T-helper 2 cell treated with Interferon-gamma antibody and Interleukin-4, amounts not matched to agents 5 μg/mL and 100 μg/mL, for 36 hours (primary cell): ENCODE measurements at regions not wholly inside any gene's neighbourhood (a gene's known extent, or its start where the extent isn't known, plus 50 kb on each side); places are given as distances from the start of the nearest gene placed in this dataset.

Experiments
- DNase-seq: peaks from one replicate; pipeline ENCODE4 v3.0.0; 2021; ENCODE audit warnings: low spot score
- H3K27ac Mint-ChIP-seq: one replicate; pipeline ENCODE4 v1.8.0; 2021; ENCODE audit warnings: mild to moderate bottlenecking, mixed read lengths
- H3K27me3 Mint-ChIP-seq: one replicate; pipeline ENCODE4 v1.8.0; 2021; ENCODE audit warnings: low read depth, mixed read lengths
- H3K36me3 Mint-ChIP-seq: one replicate; pipeline ENCODE4 v1.8.0; 2021; ENCODE audit warnings: low read depth, mixed read lengths
- H3K4me1 Mint-ChIP-seq: one replicate; pipeline ENCODE4 v1.8.0; 2021; ENCODE audit warnings: low read depth, mixed read lengths
- H3K4me3 Mint-ChIP-seq: one replicate; pipeline ENCODE4 v1.8.0; 2022; ENCODE audit warnings: mild to moderate bottlenecking, moderate library complexity, mixed read lengths
- H3K9me3 Mint-ChIP-seq: one replicate; pipeline ENCODE4 v1.8.0; 2021; ENCODE audit warnings: mixed read lengths

- no peak overlapping the region for H3K27ac Mint-ChIP-seq
- DNase-seq, result no peak
- H3K4me3 Mint-ChIP-seq, result no peak overlapping the region
- no peaks in the 10 kb centered on the region for H3K9me3 Mint-ChIP-seq
- no peaks in the 10 kb centered on the region for H3K36me3 Mint-ChIP-seq
- no peaks in the 10 kb centered on the region for H3K4me1 Mint-ChIP-seq
- peaks cover 14% of the 10 kb centered on the region for H3K27me3 Mint-ChIP-seq
These were observed 290.9 kb downstream of the CDC5L start for GRCh38 chr6:44678252-44678935.

GRCh38 chr6:44679438-44680201 lies 292.1 kb downstream of the CDC5L start:
- Mint-ChIP-seq H3K4me3 (no peak overlapping the region), H3K27me3 (peaks cover 7% of the 10 kb centered on the region), H3K27ac (no peak overlapping the region), H3K4me1 (no peaks in the 10 kb centered on the region), H3K36me3 (no peaks in the 10 kb centered on the region), H3K9me3 (no peaks in the 10 kb centered on the region)
- no peak for DNase-seq

DNA sequence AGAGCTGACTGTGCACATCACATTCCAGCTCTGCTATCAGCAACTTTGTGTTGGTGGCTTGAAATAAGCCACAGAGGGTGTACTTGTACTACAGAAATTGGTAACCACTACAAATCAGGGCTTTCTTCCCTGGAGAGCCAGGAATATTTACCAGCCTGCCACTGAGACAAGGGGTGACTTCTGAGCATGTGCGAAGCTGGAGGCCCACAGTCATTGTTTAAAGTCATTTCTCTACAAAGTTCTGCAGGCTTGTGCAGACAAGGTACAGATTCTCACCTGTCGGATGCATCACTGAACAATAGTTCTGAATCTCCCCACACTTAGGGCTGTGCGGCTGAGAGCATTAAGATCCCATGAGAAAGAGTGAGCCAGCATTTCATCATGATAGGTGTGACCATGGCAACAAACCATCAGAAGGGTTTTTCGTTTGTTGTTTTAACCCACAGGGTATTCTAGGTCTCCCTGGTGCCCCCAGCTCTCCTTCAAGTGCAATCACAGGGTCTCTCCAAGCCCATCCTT lies 292.8 kb downstream of the CDC5L start:
- Mint-ChIP-seq H3K4me3 (no peak overlapping the region), H3K9me3 (no peaks in the 10 kb centered on the region), H3K27ac (no peak overlapping the region), H3K4me1 (no peaks in the 10 kb centered on the region), H3K27me3 (peaks cover 4% of the 10 kb centered on the region), H3K36me3 (no peaks in the 10 kb centered on the region)
- DNase-seq, result no peak

GRCh38 chr6:44681761-44682160 lies 294.3 kb downstream of the CDC5L start:
- Mint-ChIP-seq H3K4me1 (no peaks in the 10 kb centered on the region), H3K36me3 (no peaks in the 10 kb centered on the region)

GRCh38 chr6:44682280-44682679 lies 294.8 kb downstream of the CDC5L start:
- Mint-ChIP-seq H3K4me3 (no peak overlapping the region), H3K4me1 (no peaks in the 10 kb centered on the region), H3K27ac (no peak overlapping the region), H3K9me3 (peaks cover 4% of the 10 kb centered on the region), H3K27me3 (peaks cover 2% of the 10 kb centered on the region), H3K36me3 (no peaks in the 10 kb centered on the region)
- DNase-seq, result no peak

More at GRCh38 chr6:44681761-44682160, 294.3 kb downstream of the CDC5L start:
- Mint-ChIP-seq H3K9me3 (no peaks in the 10 kb centered on the region), H3K27ac (no peak overlapping the region), H3K27me3 (peaks cover 2% of the 10 kb centered on the region), H3K4me3 (no peak overlapping the region)
- DNase-seq, result no peak

GRCh38 chr6:44682987-44683779 lies 295.7 kb downstream of the CDC5L start:
- no peak overlapping the region for H3K4me3 Mint-ChIP-seq
- H3K27me3 Mint-ChIP-seq, result peaks cover 2% of the 10 kb centered on the region
- H3K27ac Mint-ChIP-seq, result no peak overlapping the region
- no peaks in the 10 kb centered on the region for H3K4me1 Mint-ChIP-seq
- H3K9me3 Mint-ChIP-seq, result peaks cover 6% of the 10 kb centered on the region
- H3K36me3 Mint-ChIP-seq, result no peaks in the 10 kb centered on the region
- DNase-seq, result no peak

DNA sequence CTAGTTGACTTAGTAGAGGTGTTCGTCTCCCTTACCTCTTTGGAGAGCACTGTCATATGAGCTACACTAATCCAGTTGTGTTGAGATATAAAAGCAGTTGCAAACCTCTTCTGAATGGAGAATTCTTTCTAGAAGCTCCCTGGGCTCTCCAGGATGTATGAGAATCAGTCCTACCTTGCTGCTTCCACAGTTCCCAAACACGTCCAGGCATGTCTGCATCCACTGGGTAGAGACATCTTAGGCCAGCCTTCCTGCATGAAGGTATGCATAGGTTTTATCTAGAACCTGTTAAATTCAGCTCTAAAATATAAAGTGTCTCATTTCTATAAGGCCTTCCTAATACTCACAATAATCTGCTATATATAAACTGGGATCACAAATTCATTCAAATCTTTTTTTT lies 297.7 kb downstream of the CDC5L start:
- Mint-ChIP-seq H3K4me3 (no peak overlapping the region), H3K27me3 (no peaks in the 10 kb centered on the region), H3K4me1 (no peaks in the 10 kb centered on the region), H3K36me3 (no peaks in the 10 kb centered on the region), H3K27ac (no peak overlapping the region), H3K9me3 (peaks cover 17% of the 10 kb centered on the region)
- DNase-seq, result no peak

DNA sequence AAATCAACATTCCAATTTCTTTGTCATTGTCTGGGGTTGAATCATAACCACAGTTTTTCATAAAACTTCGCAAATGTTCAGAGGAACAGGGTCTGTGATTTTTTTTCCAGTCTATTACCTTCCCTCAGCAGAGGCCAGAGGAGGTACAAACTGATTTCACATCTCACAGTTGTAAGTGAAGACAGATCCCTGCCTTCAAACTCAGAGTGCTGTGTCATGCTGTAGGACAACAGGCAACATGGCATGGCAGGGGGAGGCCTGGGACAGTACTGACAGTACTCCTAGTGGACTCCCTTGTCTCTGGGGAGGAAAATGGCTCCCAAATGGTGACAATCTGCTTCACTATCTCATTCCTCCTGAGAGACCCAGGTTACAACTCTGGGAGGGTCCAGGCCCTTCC lies 308.6 kb downstream of the CDC5L start:
- H3K9me3 Mint-ChIP-seq, result peaks cover 4% of the 10 kb centered on the region
- H3K27ac Mint-ChIP-seq, result no peak overlapping the region
- no peak overlapping the region for H3K4me3 Mint-ChIP-seq
- DNase-seq, result no peak
- no peaks in the 10 kb centered on the region for H3K36me3 Mint-ChIP-seq
- H3K27me3 Mint-ChIP-seq, result no peaks in the 10 kb centered on the region
- H3K4me1 Mint-ChIP-seq, result peaks cover 2% of the 10 kb centered on the region

GRCh38 chr6:44696686-44697085 lies 309.2 kb downstream of the CDC5L start:
- Mint-ChIP-seq H3K4me3 (no peak overlapping the region), H3K27ac (no peak overlapping the region), H3K4me1 (peaks cover 6% of the 10 kb centered on the region), H3K9me3 (peaks cover 3% of the 10 kb centered on the region), H3K27me3 (no peaks in the 10 kb centered on the region), H3K36me3 (no peaks in the 10 kb centered on the region)
- DNase-seq, result no peak

GRCh38 chr6:44697327-44697726 lies 309.8 kb downstream of the CDC5L start:
- Mint-ChIP-seq H3K36me3 (no peaks in the 10 kb centered on the region), H3K27me3 (no peaks in the 10 kb centered on the region), H3K4me1 (peaks cover 7% of the 10 kb centered on the region), H3K27ac (no peak overlapping the region), H3K4me3 (no peak overlapping the region), H3K9me3 (peaks cover 3% of the 10 kb centered on the region)
- no peak for DNase-seq

GRCh38 chr6:44698602-44699001 lies 311.1 kb downstream of the CDC5L start:
- Mint-ChIP-seq H3K27ac (no peak overlapping the region), H3K4me3 (no peak overlapping the region), H3K9me3 (peaks cover 3% of the 10 kb centered on the region), H3K36me3 (no peaks in the 10 kb centered on the region), H3K27me3 (no peaks in the 10 kb centered on the region), H3K4me1 (peaks cover 10% of the 10 kb centered on the region)
- DNase-seq, result no peak

DNA sequence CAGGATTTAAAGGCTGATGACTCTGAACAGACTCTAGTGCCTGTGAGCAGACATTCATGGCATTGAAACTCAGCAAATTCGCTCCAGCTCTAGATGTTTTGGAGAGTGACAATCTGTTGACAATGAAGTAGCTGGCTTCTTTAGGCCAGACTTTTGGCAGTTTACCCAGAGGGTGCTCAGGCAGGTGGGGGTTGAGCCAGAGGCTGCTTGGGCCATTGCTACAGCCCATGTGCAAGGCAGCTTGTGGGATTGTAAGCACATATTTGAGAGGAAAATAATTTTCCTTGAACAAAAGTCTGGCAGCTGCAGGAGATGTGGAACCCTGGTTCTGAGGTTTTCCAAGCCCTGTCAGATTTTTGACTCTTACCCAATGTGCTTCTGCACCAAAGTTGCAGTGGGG lies 311.6 kb downstream of the CDC5L start:
- peaks cover 6% of the 10 kb centered on the region for H3K9me3 Mint-ChIP-seq
- H3K4me3 Mint-ChIP-seq, result no peak overlapping the region
- no peak overlapping the region for H3K27ac Mint-ChIP-seq
- peaks cover 14% of the 10 kb centered on the region for H3K4me1 Mint-ChIP-seq
- no peak for DNase-seq
- no peaks in the 10 kb centered on the region for H3K27me3 Mint-ChIP-seq
- H3K36me3 Mint-ChIP-seq, result peaks cover 2% of the 10 kb centered on the region

DNA sequence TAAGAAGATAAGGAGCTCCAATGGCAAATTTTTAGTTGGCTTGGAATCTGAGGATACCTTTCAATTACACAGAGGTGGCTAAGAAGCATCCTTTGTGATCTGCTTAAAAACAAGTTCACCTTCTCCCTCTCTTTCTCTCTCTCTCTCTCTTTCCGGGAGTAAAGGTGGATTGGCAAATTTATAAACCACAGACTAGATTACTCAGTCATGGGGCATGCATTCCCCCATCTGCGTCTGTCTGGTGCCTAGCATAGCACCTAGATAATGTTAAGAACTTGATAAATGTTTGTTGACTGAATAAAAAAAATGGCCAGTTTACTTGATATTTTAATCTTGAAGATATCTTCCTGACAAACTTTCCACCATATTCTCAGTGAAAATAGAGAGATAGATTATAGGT lies 312.3 kb downstream of the CDC5L start:
- H3K27me3 Mint-ChIP-seq, result no peaks in the 10 kb centered on the region
- no peak overlapping the region for H3K27ac Mint-ChIP-seq
- H3K36me3 Mint-ChIP-seq, result peaks cover 2% of the 10 kb centered on the region
- DNase-seq, result no peak
- H3K9me3 Mint-ChIP-seq, result peaks cover 4% of the 10 kb centered on the region
- no peak overlapping the region for H3K4me3 Mint-ChIP-seq
- peaks cover 15% of the 10 kb centered on the region for H3K4me1 Mint-ChIP-seq

GRCh38 chr6:44700422-44700821 lies 312.9 kb downstream of the CDC5L start:
- H3K9me3 Mint-ChIP-seq, result peaks cover 4% of the 10 kb centered on the region
- peaks cover 16% of the 10 kb centered on the region for H3K4me1 Mint-ChIP-seq
- H3K4me3 Mint-ChIP-seq, result no peak overlapping the region
- no peak for DNase-seq
- H3K27ac Mint-ChIP-seq, result no peak overlapping the region
- no peaks in the 10 kb centered on the region for H3K27me3 Mint-ChIP-seq
- peaks cover 2% of the 10 kb centered on the region for H3K36me3 Mint-ChIP-seq
